Caco-2 (cell line): ENCODE measurements at regions not wholly inside any gene's neighbourhood (a gene's known extent, or its start where the extent isn't known, plus 50 kb on each side); places are given as distances from the start of the nearest gene placed in this dataset.

ENCODE experiments used
- BruUV-seq: library from RNA; stranded (reverse); fragments of 400-500 nt; replicated peaks from 2 replicates; lab custom pipeline; 2021; lab: Mats Ljungman, UMichigan
- CTCF ChIA-PET: fragments of 300-600 bp; sonication (Branson Sonifier 250); formaldehyde crosslinking; loops from one replicate; lab custom pipeline; 2022; ENCODE audit warnings: antibody characterized with exemption; lab: Charles Lee
- POLR2A ChIA-PET: fragments of 300-600 bp; sonication (Branson Sonifier 250); formaldehyde crosslinking; loops from one replicate; lab custom pipeline; 2022; ENCODE audit warnings: antibody characterized with exemption; lab: Charles Lee
- DNase-seq, 2 experiments: peaks; one replicate each; pipeline versions ENCODE4 v3.0.0 to v3.0.0-alpha.2; 2020 to 2022
- H3K27me3 ChIP-seq: replicated peaks from 2 replicates; pipeline ENCODE4 v1.6.0; 2011; ENCODE audit warnings: low read length; ENCODE audit not compliant: control insufficient read depth, insufficient read depth
- H3K36me3 ChIP-seq: 2 replicates; pipeline ENCODE4 v1.5.1; 2011; ENCODE audit warnings: low read length; ENCODE audit not compliant: control insufficient read depth, insufficient read depth
- H3K4me1 ChIP-seq: fragments of 250-450 bp; sonication (Bioruptor Pico); 2 replicates; pipeline ENCODE4 v1.5.1; 2020; ENCODE audit warnings: mild to moderate bottlenecking
- H3K4me3 ChIP-seq: 2 replicates; pipeline ENCODE4 v1.5.1; 2011; ENCODE audit warnings: low read depth, mild to moderate bottlenecking, control low read depth, low read length
- H3K9me3 ChIP-seq: fragments of 250-450 bp; sonication (Bioruptor Pico); 2 replicates; pipeline ENCODE4 v1.5.1; 2020; ENCODE audit warnings: mild to moderate bottlenecking, moderate library complexity
- H3K27ac Mint-ChIP-seq: one replicate; pipeline ENCODE4 v1.8.0; 2022; ENCODE audit warnings: mixed read lengths; ENCODE audit not compliant: unreplicated experiment
- H3K27me3 Mint-ChIP-seq: one replicate; pipeline ENCODE4 v1.8.0; 2022; ENCODE audit warnings: mixed read lengths; ENCODE audit not compliant: insufficient read depth, unreplicated experiment
- H3K36me3 Mint-ChIP-seq: one replicate; pipeline ENCODE4 v1.8.0; 2022; ENCODE audit warnings: mild to moderate bottlenecking, mixed read lengths; ENCODE audit not compliant: insufficient read depth, unreplicated experiment
- H3K4me1 Mint-ChIP-seq: one replicate; pipeline ENCODE4 v1.8.0; 2022; ENCODE audit warnings: low read depth, mixed read lengths; ENCODE audit not compliant: unreplicated experiment
- H3K4me3 Mint-ChIP-seq: one replicate; pipeline ENCODE4 v1.8.0; 2022; ENCODE audit warnings: mild to moderate bottlenecking, moderate library complexity, mixed read lengths; ENCODE audit not compliant: unreplicated experiment
- H3K9me3 Mint-ChIP-seq: one replicate; pipeline ENCODE4 v1.8.0; 2022; ENCODE audit warnings: mixed read lengths; ENCODE audit not compliant: unreplicated experiment
- intact Hi-C: fragments of 100-400 bp; cut with micrococcal nuclease; formaldehyde crosslinking; loops from one replicate; pipeline ENCODE4 v1.10.0; 2022; ENCODE audit not compliant: unreplicated experiment
- TF ChIP-seq, protein P1 (sequence below), 2 experiments: fragments of 200-600 bp in 1 of 2; IDR thresholded peaks; 1 replicate in 1 of 2; 2 replicates in 1 of 2; pipeline versions ENCODE4 v1.5.1 to v1.8.0; 2011 to 2022; ENCODE audit warnings: antibody characterized with exemption in 1 of 2, control low read depth in 1 of 2, inconsistent platforms in 1 of 2, low read depth in 1 of 2, low read length in 1 of 2, mild to moderate bottlenecking in 1 of 2, moderate library complexity in 1 of 2; ENCODE audit not compliant: insufficient read depth in 1 of 2, severe bottlenecking in 1 of 2, unreplicated experiment in 1 of 2

- Histone ChIP-seq H3K27me3 (peaks cover 1% of the 10 kb centered on the region), H3K9me3 (peaks cover 5% of the 10 kb centered on the region; the same call in 1 of the 2 replicates), H3K4me1 (no peaks in the 10 kb centered on the region), H3K4me3 (no peak overlapping the region), H3K36me3 (no peaks in the 10 kb centered on the region)
- Mint-ChIP-seq H3K9me3 (no peaks in the 10 kb centered on the region), H3K4me3 (no peak overlapping the region), H3K27me3 (no peaks in the 10 kb centered on the region), H3K4me1 (no peaks in the 10 kb centered on the region), H3K27ac (no peak overlapping the region), H3K36me3 (peaks cover 5% of the 10 kb centered on the region)
- CTCF ChIA-PET: no interaction called here
- no TSS peak for BruUV-seq
- intact Hi-C loops: no loop called here
- TF ChIP-seq, protein P1, sequence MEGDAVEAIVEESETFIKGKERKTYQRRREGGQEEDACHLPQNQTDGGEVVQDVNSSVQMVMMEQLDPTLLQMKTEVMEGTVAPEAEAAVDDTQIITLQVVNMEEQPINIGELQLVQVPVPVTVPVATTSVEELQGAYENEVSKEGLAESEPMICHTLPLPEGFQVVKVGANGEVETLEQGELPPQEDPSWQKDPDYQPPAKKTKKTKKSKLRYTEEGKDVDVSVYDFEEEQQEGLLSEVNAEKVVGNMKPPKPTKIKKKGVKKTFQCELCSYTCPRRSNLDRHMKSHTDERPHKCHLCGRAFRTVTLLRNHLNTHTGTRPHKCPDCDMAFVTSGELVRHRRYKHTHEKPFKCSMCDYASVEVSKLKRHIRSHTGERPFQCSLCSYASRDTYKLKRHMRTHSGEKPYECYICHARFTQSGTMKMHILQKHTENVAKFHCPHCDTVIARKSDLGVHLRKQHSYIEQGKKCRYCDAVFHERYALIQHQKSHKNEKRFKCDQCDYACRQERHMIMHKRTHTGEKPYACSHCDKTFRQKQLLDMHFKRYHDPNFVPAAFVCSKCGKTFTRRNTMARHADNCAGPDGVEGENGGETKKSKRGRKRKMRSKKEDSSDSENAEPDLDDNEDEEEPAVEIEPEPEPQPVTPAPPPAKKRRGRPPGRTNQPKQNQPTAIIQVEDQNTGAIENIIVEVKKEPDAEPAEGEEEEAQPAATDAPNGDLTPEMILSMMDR (IDR thresholded peaks at IDR 0.05; ENCODE audit: insufficient read depth in 1 of 2, low read depth in 1 of 2, low read length in 1 of 2, severe bottlenecking in 1 of 2, unreplicated experiment in 1 of 2): no peak
- POLR2A ChIA-PET: interaction anchor here (0.5 kb wide), 1 partner anchor 560 kb away, joined by 3 read pairs; no protein-coding TSS in a partner anchor
- no peak for DNase-seq
Measured at GRCh38 chr20:24833592-24833991, 115.5 kb upstream of the CST7 start.

- Histone ChIP-seq H3K36me3 (no peaks in the 10 kb centered on the region), H3K4me1 (no peaks in the 10 kb centered on the region), H3K4me3 (no peak overlapping the region), H3K27me3 (peaks cover 1% of the 10 kb centered on the region), H3K9me3 (peaks cover 5% of the 10 kb centered on the region; the same call in 1 of the 2 replicates)
- BruUV-seq: no TSS peak
- CTCF ChIA-PET: no interaction called here
- H3K4me3 Mint-ChIP-seq: no peak overlapping the region
- H3K36me3 Mint-ChIP-seq: peaks cover 5% of the 10 kb centered on the region
- H3K27ac Mint-ChIP-seq: no peak overlapping the region
- TF ChIP-seq, protein P1 (IDR thresholded peaks at IDR 0.05; ENCODE audit: insufficient read depth in 1 of 2, low read depth in 1 of 2, low read length in 1 of 2, severe bottlenecking in 1 of 2, unreplicated experiment in 1 of 2): no peak
- DNase-seq: no peak
- POLR2A ChIA-PET: no interaction called here
- no peaks in the 10 kb centered on the region for H3K27me3 Mint-ChIP-seq
- H3K9me3 Mint-ChIP-seq: no peaks in the 10 kb centered on the region
- intact Hi-C loops: no loop called here
- no peaks in the 10 kb centered on the region for H3K4me1 Mint-ChIP-seq
Measured at GRCh38 chr20:24834310-24834709, 114.8 kb upstream of the CST7 start.

- intact Hi-C loops: no loop called here
- Histone ChIP-seq H3K4me3 (no peak overlapping the region), H3K36me3 (no peaks in the 10 kb centered on the region), H3K4me1 (no peaks in the 10 kb centered on the region), H3K9me3 (peaks cover 5% of the 10 kb centered on the region; the same call in 1 of the 2 replicates), H3K27me3 (peaks cover 1% of the 10 kb centered on the region)
- DNase-seq: no peak
- TF ChIP-seq, protein P1 (IDR thresholded peaks at IDR 0.05; ENCODE audit: insufficient read depth in 1 of 2, low read depth in 1 of 2, low read length in 1 of 2, severe bottlenecking in 1 of 2, unreplicated experiment in 1 of 2): no peak
- Mint-ChIP-seq H3K9me3 (no peaks in the 10 kb centered on the region), H3K27me3 (no peaks in the 10 kb centered on the region), H3K36me3 (peaks cover 3% of the 10 kb centered on the region), H3K27ac (no peak overlapping the region), H3K4me1 (no peaks in the 10 kb centered on the region), H3K4me3 (no peak overlapping the region)
- BruUV-seq: no TSS peak
- ChIA-PET CTCF (no interaction called here), POLR2A (no interaction called here)
Measured at GRCh38 chr20:24835195-24835594, 113.9 kb upstream of the CST7 start.
